HG02970 (cell line): ENCODE measurements at regions not wholly inside any gene's neighbourhood (a gene's known extent, or its start where the extent isn't known, plus 50 kb on each side); places are given as distances from the start of the nearest gene placed in this dataset.

Source experiments
- ATAC-seq: cut with Tn5 transposase; IDR thresholded peaks from one replicate; pipeline ENCODE4 v1.9.1; 2021; ENCODE audit warnings: mild to moderate bottlenecking, moderate library complexity, moderate number of reproducible peaks; ENCODE audit not compliant: unreplicated experiment, low FRiP score

DNA sequence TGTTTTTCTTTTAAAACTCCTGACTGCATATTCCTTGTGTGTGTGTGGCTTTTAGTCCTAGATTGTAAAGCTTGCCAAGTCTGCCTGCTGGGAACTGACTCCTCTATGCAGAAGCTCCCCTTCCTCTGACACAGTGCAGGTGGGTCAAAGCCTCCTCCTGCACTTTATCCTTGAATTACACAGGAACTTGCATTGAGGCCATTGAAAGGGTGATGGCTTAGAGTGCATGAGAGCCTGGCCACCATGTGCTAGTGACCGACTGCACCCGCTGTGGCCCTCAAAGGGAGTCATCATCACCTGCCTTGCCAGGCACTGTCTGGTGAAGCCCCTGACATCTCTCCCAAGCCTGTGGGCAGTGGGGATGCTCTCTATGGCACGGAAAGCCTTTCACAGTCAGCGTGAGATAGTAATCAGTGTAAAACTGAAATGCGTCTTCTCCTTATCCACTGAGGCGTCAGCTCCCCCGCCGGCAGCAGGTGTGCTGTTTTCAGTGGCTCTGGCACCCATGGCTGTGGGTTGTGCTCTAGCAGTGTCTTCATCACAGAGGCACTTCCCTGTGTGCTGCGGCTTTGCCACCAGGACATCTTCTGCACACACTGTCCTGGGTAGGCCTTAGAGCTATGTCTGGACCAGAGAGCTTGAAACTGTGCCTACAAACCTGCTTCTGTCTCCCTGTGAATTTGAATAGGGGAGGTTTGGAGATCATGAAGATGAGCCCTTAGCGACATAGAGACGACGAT, 87.9 kb downstream of the THBS2 start:
- no peak for ATAC-seq

DNA sequence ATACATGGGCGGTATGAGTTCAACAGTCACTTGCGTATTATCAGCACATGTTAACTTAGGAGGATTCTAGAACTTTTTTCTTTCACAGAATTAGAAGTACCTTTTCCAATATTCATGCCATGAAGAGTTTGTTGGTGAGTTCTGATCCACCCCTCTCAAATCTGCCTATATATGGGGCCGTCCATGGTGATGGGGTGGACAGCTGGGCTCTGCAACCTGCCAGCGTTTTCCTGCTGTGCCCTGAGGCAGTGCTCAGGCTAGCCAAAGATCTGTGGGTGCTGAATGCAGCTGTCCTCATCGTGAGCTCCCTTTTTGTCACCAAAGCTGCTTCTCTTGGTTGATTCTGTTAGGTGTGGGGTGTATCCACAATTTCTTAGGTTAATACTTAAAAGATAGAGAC, 88.7 kb downstream of the THBS2 start:
- ATAC-seq, result no peak

DNA sequence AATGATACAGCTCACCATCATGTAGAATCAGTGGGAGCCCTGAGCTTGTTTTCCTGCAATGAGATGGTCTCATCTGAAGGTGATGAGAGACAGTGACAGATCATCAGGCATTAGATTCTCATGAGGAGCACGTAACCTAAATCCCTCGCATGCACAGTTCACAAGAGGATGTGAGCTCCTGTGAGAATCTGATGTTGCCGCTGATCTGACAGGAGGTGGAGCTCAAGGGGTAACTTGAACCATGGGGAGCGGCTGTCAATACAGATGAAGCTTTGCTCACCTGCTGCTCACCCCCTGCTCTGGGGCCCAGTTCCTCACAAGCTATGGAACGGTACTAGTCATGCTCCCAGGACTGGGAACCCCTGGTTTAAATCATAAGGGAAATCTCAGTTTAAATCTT, 89.2 kb downstream of the THBS2 start:
- no peak for ATAC-seq

DNA sequence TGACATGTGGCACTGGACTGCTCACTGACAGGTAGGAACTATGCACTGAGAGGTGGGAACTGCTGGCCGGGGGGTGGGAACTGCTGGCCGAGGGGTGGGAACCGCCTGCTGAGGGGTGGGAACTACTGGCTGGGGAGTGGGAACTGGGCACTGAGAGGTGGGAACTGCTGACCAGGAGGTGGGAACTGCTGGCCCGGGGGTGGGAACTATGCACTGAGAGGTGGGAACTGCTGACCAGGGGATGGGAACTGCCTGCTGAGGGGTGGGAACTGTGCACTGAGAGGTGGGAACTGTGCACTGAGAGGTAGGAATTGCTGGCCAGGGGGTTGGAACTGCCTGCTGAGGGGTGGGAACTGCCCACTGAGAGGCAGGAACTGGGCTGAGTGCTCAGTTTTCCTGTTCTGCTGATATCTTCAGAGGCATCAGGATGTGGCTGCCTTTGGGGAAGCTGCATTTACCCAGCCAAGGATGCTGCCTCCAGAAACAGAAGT, 90.2 kb downstream of the THBS2 start:
- ATAC-seq, result no peak

DNA sequence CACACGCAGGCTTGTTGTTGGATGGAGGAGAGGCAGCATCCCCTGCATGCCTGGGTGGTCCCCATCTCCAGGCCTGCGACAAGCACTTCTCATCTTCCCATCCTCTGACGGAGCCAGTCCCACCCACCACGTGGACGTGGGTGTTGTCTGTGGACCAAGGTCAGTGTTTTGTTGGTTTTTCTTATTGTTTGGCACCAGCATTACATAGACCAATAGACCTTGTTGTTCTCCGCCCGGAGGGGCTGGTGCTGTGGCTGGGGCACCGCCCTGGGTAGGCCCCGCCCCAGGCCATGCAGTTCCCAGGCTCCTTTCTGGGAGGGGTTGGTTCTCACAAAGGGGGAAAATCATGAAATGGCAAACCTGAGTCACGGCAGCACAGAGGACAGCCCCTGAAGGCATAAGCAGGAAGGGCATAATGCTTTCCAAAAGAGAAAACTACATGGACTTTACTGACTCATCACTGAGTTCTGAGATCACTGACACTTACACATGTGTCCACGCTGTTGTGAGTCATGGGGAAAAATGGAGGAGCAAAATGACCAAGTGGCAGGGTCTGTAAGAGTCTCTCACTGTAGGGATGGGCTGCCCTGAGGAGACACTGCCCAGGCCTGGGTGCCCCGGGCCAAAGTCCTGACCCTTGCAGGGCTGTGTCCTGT, 90.8 kb downstream of the THBS2 start:
- ATAC-seq, result no peak

DNA sequence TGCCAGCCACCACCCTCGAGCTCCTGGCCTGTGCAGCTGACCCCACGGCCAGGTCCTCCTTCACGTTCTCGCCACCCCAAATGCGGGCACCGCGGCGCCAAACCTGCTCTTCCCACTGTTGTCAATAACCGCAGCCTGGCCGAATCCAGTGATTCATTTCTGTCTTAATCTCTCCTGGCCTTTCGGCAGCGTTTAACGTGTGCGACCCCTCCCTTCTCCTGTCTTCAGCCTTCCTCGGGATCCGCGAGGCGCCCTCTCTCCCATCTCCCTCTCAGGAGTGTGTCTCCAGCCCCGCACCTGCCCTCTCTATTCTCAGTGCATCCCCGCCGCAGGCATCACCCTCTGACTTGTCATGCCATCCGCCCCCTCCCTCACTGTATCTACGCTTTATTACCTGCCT, 91.4 kb downstream of the THBS2 start:
- no peak for ATAC-seq

DNA sequence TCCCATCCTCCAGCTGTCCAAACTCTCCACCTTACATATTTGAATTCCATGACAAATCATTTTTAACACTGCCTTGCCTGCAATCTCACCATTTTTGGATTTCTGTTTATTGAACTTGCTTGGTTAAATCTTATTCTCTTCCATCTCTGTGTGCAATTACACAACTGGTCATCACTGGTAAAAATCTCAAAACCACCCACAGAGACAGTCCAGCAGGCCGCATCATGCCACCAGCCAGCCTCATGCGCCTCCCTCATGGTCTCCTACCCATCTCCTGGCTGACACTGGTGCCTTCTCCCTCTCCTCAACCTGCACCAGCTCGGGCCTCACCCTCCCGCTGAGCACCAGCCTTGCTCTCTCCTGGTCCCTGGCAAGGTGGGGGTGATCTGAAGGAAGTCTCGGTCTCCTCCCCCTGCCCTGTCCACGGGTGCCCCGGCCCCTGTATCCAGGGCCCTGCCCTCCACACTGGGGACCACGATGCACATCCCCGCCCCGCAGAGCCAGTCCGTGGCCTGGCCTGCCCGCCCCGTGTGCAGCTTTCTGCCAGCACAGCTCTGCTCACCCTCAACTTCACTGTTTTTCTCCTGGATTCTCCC, 92.0 kb downstream of the THBS2 start:
- ATAC-seq, result no peak

DNA sequence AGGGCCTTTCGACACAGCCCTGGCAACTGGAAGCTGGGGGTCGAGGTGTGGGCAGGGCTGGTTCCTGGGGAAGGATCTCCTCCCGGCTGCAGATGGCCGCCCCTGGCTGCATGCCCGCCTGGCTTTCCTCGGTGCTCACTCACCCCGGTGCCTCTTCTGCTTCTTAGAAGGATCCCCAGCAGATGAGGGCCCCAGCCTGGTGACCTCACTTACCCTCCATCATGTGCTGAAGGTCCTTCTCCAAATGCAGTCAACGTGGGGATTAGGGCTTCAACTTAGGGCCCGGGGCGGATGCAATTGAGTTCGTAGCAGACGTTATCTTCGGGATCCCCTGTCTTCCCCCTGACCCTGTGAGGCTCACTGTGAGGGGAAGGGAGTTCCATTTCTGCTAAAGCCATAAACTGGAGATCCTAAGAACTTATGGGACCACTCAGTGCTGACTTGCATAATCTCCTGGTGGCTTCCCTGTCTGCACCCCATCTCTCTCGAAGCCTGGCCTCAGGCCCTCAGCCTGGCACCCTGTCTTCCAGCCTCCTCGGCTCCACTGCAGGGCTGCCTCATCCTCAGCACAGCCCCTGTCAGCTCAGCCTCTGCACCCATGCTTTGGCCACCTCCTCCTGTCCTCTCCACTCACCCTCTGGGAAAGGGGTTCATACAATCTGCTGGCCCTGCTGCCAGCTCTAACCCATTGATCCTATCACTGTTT, 92.6 kb downstream of the THBS2 start:
- no peak for ATAC-seq

DNA sequence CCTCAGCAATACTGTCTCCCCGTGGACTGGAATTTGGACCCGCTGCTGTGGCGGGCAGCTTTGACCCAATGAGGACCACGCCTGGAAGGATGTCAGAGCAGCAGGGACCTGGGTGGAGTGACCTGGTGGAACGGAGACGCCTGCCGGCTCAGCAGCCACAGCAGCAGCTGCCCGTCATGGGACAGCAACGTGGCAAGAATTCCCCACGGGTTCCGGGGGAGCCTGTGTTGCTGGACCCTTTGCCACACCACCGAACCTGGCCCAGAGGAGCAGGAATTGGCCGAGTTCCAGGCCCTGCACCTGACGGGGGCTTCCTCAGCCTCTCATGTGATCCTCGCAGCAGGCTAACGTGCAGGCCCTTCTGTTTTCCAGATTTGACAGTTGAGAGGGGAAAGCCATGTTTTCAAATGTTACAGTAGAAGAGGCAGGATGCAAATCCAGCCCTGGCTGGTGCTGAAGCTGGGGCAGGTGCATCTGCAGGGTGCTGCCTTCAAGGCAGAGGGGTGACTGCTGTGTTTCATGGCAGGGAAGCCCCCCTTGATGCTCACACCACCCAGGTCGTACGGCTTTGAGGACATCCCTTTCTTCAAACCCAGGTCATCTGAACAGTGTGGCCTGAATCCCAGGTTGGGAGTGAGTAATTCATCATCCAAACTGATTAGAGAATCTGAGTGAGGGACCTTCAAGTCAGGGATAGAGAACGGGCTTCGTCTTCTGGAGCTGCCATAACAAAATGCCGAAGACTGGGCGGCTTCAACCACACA, 93.4 kb downstream of the THBS2 start:
- no peak for ATAC-seq

DNA sequence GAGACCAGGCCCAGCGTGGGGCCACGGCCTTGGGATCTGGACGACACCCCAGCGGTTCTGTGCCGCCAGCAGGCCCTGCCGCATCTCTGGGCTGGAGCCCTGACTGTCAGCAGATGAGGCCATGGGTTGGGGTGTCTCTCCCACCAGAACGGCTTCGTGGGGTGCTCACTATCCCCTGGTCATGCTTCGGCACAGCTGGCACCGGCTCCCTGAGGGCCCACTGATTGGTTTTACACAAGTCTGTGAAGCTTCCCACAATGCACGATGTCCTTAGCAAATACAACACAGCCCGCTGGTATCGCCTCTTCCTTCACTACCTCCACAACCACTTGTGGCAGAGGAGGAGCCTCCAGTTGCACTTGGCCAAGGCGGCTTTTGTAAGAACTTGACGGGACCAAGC, 94.3 kb downstream of the THBS2 start:
- ATAC-seq, result no peak

DNA sequence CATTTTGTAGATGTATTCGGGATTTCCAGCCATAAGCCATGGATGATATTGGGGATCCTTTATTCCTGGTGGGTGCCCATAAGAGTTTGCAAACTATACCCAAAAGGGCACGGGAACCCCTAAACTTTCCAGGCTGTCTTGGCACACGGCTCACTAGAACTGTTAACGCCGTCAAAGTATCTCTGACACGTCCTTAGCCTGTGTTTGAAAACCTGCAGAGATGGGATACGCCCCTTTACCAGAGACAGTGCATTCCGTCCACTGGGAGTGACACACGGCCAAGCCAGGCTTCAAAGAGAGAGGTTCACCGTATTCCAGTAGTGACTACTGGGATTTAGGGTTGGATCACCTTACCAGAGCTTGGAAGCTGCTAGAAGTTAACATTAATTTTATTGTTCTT, 95.0 kb downstream of the THBS2 start:
- no peak for ATAC-seq

DNA sequence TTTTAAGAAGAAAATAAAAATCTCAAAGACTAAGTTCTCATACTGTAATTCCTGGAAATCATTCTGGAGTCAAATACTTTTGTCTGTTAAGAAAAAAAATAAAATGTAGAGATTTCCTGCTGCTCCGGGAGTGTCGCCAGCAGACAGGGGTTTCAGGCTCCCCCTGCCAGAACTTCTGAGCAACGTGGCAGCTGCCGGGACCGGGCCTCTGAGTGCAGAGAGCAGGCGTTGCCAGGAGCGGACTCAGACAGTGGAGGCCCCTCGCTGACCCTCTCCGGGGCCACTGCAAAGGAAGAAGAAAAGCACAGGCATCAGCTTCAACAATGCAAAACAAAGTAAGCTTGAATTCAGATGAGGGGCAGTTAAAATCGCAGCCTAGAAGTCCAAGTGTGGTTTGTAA, 95.5 kb downstream of the THBS2 start:
- no peak for ATAC-seq

DNA sequence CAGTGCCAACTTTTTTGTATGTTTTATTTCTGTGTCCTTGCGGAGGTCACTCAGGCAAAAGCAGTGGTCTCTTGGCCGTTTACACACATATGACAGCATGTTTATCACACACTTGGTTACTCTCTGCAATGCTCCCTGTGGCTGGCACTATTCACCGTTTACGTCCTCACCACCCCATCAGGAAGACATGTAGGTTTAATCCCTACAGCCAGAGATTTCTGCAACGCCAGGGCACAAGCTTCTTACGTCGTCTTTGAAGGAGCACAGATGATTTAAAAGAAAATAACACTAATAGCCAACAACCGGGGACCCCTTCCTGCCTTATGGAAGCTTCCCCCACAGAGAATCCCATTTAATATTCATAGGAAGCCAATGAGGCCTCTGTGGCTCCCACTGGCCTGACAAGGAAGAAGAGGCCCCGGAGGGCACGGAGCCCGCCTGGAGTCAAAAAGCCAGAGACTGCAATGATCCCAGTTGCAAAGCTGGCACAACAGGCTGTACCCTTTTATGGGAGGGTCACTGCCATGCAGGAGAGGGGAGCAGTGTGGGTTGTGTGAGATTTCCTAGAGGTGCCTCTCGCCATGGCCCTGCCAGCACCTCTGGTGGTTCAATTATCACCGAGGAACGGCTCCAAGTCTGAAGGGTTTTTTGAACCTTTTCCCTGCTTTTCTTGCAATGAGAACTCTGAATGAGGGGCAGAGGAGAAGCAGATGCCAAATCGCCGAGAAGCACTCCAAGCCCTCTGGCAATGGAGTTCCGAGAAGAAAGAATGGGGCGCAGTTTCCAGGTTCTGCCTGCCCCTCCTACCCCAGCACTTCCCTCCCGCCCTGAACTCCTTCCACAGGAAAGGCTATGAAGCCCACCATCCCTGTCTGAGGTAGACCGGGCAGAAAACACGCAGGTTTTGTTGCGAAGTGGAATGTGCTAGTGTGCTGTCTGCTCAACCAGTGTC, 96.2 kb downstream of the THBS2 start:
- no peak for ATAC-seq

DNA sequence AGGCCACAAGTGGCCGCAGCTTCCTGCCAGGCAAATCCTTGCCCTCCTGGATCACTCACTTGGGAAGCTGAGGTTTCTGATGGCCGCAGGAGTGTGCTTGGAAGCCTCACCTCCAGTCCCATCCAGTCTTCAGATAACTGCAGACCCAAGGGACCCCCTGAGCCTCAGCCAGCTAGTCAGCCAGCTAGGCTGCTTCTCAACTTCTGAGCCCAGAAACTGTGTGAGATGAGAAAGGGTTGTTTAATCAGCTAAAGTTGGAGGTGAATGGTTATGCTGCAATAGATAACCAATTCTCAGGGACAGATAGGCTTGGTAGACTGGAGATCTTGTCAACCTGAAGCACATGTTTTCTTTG, 96.9 kb downstream of the THBS2 start:
- no peak for ATAC-seq

DNA sequence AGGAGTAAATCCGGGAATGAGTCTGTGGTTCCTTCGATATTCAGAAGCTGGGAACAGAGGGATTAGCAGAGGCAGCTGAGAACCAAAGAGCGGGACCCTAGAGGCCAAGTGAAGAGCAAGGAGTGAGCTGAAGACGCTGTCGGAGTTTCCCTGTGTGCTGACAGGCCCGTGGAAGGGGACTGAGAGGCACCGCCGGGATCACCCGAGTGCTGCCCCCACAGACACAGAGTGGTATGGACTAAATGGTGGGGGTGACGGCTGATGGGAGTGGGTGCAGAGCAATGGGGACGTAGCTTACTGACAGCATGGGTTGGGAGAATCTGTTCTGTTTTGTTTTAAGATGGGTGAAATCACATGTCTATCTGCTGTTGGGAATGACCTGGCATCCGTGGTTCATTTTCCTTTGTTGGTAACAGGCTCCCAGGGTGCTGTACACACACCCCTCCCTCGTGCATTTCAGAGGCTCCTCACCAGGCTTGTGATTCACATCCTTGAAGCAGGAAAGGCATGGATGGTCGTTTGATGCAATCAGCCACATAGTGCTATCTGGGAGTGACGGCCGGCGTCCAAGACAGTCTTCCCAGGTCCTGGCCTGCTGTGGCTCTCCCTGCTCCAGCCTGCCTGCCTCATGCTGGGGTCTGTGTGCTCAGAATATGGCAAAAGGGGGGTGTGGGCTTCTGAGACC, 97.4 kb downstream of the THBS2 start:
- ATAC-seq, result no peak

DNA sequence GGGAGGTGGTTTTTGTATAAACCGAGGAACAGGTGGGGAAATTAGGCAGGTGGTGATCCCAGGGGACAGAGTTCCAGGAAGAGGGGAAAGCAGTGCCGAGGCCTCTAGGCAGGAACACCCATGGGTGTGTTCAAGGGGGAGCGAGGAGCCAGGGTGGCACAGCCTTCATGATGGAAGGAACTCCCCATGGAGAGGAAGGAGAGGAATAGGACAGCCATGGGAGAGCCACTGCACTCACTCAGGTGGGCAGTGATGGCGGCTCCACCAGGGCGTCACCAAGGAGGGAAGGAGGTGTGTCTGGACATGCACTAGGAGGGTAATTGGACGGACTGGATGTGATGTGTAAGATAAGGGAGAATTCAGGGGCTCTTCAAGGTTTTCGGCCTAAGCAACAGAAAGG, 98.2 kb downstream of the THBS2 start:
- no peak for ATAC-seq

DNA sequence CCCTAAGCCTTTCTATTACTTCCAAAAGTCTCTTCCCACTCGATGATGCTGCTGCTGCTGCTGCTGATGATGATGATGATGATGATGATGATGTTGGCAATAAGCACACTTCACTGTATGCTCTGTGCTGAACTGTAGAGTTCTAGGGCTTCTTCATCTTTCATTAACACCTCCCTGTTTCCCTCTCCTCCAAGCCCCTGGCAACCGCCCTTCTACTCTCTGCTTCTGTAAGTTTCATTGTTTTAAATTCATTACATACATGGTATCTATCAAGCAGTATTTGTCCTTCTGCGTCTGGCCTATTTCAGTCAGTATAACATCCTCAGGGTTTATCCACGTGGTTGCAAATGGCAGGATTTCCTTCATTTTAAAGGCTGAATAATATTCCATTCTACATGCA, 100.2 kb downstream of the THBS2 start:
- ATAC-seq, result no peak

DNA sequence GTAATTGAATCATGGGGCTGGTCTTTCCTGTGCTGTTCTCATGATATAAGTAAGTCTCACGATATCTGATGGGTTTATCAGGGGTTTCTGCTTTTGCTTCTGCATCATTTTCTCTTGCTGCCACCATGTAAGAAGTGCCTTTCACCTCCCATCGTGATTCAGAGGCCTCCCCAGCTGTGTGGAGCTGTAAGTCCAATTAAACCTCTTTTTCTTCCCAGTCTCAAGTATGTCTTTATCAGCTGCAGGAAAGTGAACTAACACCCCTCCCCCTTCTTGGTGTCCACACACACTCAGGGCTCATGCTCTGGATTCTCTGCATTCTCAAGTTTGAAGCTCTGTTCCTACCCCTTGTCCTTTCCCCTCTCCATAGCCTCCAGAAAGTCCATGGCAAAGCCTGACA, 107.1 kb downstream of the THBS2 start:
- no peak for ATAC-seq

DNA sequence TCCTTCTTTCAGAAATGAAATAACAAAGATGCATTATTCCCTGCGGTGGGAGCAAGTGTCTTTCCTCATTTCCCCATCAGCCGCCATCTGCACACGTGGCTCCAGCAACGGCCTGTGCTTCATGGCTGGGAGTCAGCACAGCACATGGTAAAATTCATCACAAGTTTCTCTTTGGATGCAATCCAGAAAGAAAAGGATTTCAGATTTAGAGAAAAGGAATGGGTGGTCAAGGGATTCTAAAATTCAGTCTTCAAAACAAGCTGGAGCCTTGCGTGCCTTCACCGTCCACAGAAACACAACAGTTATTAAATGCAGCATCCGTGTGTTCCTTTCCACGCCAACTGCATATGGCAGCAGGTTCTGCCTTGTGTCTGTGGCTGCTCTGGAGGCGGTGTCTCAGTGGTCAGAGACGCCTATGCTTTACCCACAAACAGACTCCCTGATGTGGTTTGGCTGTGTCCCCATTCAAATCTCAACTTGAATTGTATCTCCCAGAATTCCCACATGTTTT, 107.6 kb downstream of the THBS2 start:
- no peak for ATAC-seq
